T-helper 2 cell (primary cell): ENCODE measurements at regions not wholly inside any gene's neighbourhood (a gene's known extent, or its start where the extent isn't known, plus 50 kb on each side); places are given as distances from the start of the nearest gene placed in this dataset.

Source experiments
- DNase-seq, 5 experiments: peaks; one replicate each; pipeline versions ENCODE4 v3.0.0 to v3.0.0-alpha.2; 2012 to 2022

GRCh38 chr9:2984491-2984890, 140.6 kb upstream of the PUM3 start:
- no peak for DNase-seq

DNA sequence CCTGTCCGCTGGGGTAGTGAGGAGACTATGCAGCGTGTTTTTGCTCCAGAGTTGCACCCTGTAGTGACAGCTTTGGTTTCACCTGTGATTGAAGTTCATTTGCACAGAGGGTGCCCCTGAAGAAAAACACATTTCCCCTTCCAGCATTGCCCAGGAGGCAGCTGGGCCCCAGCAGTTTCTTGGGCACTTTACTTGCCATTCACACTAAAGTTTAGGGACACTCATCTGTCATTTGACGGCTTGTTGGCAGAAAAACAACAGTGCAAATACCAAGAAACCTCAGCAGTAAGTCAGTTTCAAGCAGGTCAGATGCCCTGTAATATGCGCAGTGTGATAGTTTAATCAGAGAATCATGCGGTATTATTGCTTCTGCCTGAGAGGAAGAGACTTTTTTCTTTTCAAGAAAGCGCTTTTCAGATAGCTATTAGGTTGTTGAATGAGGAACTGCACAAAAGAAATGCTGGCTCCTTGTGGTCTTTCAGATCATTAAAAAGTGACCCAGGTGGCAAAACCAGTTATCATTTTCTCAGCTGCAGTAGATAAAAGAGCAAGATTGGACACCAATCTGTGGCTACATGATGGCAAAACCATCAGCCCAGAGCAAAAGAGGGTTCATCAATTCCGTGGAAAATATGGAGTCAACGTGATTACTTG, 136.2 kb upstream of the PUM3 start:
- no peak for DNase-seq

- DNase-seq, result no peak
These were observed 128.6 kb upstream of the PUM3 start for GRCh38 chr9:2972475-2972874.

GRCh38 chr9:2970864-2971263, 127.0 kb upstream of the PUM3 start:
- DNase-seq, result no peak

DNA sequence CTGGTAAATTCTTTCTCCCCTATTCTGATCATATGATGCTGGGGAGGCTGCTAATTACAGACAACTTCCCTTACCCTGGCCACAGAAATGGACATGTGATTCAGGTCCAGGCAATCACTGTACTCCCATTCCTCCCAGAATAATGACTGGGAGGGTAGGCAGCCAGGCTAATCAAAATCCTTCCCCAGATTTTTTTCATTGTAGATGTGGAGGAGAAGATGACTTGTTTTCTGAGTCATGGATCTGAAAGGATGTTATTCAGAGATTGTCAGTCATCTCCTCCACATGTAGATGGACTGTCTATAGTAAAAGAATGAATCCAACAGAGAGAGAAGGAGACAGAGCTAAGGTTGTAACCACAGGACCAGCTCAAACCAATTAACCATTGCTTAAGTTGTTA, 123.9 kb upstream of the PUM3 start:
- DNase-seq, result no peak

- no peak for DNase-seq
These were observed 122.8 kb upstream of the PUM3 start for GRCh38 chr9:2966565-2967300.

GRCh38 chr9:2964470-2964869, 120.6 kb upstream of the PUM3 start:
- no peak for DNase-seq

DNA sequence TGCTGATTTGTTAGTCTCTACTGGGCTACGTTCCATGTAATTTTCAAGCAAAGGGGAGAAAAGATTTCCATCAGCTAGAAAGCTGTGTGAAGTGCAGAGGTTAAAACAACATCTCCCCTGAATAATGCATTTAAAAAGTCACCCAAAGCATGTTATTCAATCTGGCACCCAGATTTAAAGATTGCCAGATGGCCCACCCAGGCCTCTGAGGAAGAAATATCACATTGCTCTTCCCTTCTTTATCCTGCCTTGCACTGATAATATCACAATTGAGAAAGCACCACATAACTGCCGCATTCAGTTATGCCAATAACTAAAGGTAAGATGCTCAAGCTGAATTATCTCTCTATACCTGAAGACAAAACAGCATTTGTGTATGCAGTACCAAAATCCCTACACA, 119.4 kb upstream of the PUM3 start:
- DNase-seq, result no peak

GRCh38 chr9:2962471-2963172, 118.7 kb upstream of the PUM3 start:
- no peak for DNase-seq

DNA sequence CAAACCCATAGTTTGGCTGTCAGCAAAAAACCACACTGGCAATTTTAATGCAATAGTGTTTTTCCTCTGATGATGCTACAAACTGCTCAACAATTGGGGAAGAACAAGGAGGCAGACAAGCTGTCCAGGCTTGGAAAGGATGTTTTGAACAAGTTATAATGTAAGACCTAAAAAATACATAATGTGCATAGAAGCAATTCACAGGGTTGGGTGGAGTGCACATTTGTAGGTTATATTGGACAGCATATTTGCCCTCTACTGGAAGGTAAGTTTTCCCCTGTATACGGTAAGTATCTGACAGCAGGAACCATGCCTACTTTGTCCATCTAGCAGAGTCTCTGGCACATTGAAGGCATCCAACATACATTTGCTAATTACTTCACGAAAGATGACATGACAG, 114.3 kb upstream of the PUM3 start:
- DNase-seq, result no peak

GRCh38 chr9:2957656-2958200, 113.8 kb upstream of the PUM3 start:
- no peak for DNase-seq

GRCh38 chr9:2955575-2955974, 111.7 kb upstream of the PUM3 start:
- DNase-seq, result peak in 1 of 5 experiments; percentile 1

DNA sequence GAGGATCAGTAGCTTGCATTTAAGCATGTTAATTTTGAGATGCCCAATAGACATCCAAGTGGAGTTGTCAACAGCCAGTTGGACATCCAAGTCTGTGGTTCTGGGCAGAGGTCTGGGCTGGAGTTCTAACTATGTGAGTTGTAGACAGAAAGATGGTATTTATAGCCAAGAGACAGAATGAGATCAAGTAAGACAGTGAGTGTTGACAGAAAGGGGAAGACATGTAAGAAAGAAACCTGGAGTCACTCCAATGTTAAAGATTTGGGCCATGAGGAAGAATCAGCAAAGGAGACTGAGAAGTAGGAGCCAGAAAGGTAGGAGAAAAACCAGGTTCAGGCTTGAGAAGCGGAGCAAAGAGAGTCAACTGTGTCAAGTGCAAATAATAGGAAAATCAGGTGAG, 95.5 kb upstream of the PUM3 start:
- no peak for DNase-seq

- DNase-seq, result no peak
These were observed 92.3 kb upstream of the PUM3 start for GRCh38 chr9:2936221-2936620.

GRCh38 chr9:2934883-2935282, 91.0 kb upstream of the PUM3 start:
- DNase-seq, result no peak

DNA sequence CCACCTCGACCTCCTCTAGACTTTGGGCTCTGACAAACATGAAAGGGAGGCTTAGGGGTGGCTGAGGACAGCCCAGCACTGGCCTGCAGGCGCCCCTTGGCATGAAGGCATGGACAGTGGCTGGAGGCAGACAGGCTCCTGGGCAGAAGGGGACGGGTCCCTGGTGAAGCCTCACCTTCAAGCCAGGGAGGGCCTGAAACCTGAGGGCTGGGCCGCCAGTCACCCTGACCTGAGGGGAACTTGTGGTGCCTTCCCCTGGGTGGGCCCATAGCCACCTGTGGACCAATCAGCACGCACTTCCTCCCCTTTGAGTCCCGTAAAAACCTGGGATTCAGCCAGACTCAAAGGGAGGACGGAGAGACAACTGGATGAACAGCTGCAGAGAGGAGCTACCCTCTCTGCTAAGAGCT, 90.4 kb upstream of the PUM3 start:
- DNase-seq, result no peak

GRCh38 chr9:2933165-2934095, 89.5 kb upstream of the PUM3 start:
- peak in 1 of 5 experiments; percentile 8 for DNase-seq

- DNase-seq, result no peak
These were observed 84.5 kb upstream of the PUM3 start for GRCh38 chr9:2928411-2928810.

DNA sequence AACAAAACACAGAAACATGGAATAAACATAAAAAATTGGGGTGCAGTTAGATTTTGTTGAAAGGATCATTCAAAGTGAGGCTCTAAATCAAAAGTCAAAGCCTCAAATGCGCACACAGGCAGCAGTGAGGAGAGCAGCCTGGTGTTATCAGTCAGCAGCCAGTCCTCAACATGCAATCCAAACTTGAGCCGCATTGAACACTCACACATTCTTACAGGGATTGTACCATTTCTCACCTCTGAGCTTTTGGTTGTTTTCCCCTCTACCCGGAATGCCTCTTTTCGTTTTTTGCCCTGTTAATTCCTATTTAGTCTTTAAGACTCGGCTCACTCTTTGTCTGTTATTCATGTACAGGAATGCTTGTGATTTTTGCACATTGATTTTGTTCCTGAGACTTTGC, 81.1 kb upstream of the PUM3 start:
- DNase-seq, result no peak

DNA sequence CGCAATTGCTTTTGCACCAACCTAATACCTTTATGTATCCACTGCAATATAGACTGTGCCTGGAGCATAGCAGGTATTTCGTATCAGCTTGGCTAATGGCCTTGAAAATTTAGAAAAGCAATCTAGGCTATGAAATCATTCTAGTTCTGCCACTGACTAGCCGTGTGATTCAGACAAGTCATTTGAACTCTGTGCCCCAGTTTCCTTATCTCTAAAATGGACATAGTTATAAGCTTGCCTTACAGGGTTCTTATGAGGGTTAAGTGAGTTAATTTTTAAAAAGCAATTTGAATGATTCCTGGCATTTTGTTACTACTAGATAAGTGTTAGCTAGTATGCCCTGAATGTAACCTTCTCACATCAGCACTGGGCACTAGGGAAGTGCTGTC, 80.5 kb upstream of the PUM3 start:
- DNase-seq, result no peak

DNA sequence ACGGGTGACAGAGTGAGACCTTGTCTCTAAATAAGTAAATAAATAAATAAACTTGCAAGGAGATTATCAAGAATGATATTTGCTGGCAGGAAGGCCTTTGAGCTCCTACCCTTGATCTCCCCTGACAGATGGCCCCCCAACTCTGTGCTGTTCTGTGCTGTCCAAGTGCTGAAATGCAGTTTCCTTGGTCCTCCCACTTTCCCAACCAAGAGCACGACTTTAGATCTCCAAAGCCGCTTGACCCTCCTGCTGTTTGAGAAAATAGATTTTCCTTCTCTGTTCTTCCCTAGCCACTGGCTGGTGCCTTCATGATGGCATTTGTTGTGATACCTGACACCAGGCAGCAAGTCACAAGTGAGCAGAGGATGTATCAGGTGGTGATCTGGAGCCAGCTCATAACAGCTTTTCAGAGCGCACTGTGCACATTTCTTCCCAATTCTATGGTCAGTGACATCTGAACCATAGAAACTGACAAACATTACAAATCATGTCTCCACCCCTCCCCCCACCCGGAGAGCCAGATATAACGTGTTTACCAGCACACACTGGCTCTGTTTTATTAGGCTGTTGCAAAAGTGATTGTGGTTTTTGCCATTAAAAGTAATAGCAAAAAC, 80.0 kb upstream of the PUM3 start:
- no peak for DNase-seq

DNA sequence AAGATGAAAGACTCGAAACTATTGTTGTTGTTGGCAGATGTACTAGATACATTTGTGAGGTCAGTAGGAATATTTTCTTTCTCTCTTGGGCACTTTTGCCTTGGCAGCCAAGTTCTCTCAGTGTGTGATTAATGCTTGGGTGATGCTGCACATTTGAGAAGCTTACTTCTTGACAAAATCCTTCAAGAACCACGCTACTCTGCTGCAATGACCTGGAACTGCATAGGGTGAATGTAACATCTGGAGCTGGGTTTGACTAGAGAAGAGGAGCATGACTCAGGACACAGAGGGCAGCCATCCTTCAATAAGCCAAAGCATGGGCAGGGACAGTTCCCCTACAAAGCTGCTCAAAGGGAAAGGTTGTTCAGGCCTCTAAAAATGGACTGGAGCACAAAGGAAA, 75.5 kb upstream of the PUM3 start:
- no peak for DNase-seq
